ENCODE measurements at regions not wholly inside any gene's neighbourhood (a gene's known extent, or its start where the extent isn't known, plus 50 kb on each side); places are given as distances from the start of the nearest gene placed in this dataset.

DNA sequence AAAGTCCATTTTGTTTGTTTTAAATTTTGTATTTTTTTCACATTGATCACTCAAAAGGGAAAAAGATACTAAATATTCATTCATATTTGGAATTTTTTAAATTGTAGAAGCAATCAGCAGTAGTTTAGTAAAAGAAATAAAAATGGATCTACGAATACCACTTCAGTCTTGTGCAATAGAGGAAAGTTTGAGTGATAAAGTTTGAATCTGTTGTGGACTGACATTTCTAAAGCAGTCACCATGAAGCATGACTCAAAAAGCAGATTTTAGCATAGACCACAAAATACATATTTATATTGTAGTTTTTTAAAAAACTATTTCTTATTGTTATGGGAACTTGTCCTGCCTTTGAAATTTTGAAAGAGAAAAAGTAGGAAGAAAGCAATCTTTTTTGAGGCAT lies 520.5 kb upstream of the ZEB2 start:
- DNase-seq, result no peak

- DNase-seq, result no peak
Observed at GRCh38 chr2:145038041-145038525, 518.2 kb upstream of the ZEB2 start.

DNA sequence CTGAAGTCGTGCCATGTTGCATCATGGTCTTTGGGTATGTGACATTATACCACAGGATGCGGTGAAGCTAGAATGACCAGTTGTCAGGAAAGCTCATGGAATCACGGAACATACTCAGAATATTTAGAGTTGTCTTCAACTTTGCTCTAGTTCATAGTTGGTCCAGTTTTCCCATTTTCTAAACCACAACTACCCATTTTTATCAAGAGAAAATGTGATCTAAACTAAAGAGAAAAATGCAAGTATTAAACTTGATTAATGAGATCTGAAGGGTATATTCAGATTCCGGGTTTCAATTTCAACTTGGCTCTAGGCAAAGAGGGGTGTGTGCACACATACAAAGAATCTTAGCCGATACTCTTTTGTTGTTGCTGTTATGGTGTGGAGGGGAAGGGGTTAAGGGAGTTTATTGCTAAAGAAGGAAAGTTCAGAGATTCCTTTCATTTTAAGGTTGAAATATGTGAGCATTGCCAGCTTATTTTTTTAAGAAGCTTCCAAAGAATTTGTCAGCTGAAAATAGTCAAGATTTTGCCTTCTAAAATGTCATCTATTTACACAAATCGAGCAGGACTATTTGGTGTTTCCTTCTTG lies 516.6 kb upstream of the ZEB2 start:
- no peak for DNase-seq

GRCh38 chr2:145034511-145034910 lies 514.6 kb upstream of the ZEB2 start:
- DNase-seq, result no peak

DNA sequence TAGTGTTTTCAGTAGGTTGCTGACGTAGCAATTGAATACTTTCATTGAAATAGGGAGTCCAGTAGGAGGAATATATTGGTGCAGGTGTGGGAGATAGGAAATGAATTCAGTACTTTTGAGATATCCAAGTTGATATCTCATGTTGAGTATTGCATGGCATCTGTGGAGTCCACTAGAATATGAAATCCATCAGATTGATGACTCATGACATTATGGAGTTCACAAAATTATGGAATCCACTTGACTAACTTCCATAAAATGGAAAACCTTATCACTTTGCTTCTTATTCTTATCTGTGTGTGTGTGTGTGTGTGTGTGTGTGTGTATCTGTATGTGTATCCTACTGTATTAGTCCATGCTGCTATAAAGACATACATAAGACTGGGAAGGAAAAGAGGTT lies 513.5 kb upstream of the ZEB2 start:
- DNase-seq, result no peak

DNA sequence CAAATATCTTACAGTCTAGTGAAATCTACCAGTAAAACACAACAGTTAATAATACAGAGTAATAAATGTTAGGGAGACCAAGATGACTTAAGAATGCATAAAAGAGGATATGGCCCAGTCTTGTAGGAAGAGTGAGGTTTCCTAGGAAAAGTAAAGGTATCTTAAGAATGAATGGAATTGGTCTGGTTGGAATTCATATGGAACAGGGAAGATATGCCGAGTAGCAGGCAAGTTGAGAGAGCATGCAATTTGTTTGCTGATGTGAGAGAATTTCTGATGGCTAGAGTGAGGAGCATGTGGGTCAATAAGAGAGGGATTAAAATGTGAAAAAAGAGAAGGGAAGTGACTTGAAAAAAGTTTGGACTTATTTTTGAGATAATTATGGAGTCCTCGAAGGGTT lies 512.9 kb upstream of the ZEB2 start:
- no peak for DNase-seq

GRCh38 chr2:145029873-145030272 lies 510.0 kb upstream of the ZEB2 start:
- no peak for DNase-seq

GRCh38 chr2:145029081-145029480 lies 509.2 kb upstream of the ZEB2 start:
- DNase-seq, result no peak

- no peak for DNase-seq
Observed at GRCh38 chr2:145028101-145028920, 508.4 kb upstream of the ZEB2 start.

GRCh38 chr2:145026456-145027455 lies 506.8 kb upstream of the ZEB2 start:
- no peak for DNase-seq

DNA sequence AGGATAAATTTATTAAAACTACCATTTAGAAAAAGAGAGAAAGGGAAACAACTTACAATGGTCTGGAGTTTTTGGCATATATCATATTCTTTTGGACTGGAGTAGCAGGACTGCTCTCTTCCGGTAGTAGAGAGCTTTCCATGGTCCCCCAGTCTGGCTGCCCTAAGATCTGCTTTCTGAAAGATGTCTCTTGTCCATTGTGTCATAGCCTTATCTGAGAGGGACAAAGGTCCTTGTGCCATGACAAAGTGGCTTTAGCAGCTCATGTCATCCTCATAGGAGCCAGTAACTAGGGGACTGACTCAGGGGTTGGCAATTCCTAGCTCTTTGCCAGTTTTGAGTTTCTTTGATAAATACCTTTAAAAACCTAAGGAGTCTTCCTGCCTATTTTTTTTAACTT lies 505.5 kb upstream of the ZEB2 start:
- no peak for DNase-seq

DNA sequence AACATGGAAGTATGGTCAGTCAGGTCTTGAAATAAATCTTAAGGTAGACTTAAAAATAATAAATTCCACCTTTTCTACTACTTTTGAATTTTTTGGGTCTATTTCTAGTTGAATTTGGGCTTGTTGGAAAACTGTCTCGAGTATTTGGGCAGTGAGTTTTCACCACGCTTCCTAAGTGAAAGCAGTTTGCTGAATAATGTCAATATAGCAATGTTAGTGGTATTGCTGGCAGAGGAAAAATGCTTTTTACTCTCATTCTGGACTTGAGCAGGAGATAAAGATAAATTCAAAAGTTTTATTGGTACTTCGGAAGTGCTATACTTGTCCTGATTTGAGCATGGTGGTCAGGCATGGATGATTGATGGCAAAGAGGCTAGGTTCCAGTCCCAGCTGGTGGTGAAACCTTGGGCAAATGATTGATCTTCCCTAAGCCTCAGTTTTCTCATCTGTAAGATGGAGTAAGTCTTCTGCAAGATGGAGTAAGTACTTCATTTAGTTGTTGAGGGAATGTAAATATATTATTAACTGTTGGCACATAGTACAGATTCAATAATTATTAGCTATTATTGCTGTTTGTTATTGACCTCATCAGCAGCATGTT lies 503.5 kb upstream of the ZEB2 start:
- no peak for DNase-seq

- no peak for DNase-seq
Observed at GRCh38 chr2:145022666-145023333, 502.9 kb upstream of the ZEB2 start.

GRCh38 chr2:145021962-145022665 lies 502.2 kb upstream of the ZEB2 start:
- no peak for DNase-seq

DNA sequence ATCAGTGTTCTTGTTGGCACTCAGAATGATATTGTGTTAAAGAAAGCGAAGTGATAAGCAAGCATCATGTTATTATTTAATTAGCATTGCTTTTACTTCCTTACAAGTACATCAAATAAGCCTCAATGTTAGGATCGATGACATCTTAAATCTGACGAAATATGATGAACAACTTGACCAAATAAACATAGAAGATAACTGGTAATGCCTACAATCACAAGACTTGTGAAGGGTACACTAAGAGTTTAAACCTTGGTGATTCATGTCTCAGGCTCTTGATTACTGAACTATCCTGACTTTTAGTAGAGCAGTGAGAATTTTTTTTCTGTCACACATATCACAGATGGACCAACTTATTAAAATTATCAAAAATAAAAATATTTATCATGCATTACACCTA lies 500.8 kb upstream of the ZEB2 start:
- DNase-seq, result no peak

- DNase-seq, result no peak
Observed at GRCh38 chr2:145020139-145020538, 500.2 kb upstream of the ZEB2 start.

DNA sequence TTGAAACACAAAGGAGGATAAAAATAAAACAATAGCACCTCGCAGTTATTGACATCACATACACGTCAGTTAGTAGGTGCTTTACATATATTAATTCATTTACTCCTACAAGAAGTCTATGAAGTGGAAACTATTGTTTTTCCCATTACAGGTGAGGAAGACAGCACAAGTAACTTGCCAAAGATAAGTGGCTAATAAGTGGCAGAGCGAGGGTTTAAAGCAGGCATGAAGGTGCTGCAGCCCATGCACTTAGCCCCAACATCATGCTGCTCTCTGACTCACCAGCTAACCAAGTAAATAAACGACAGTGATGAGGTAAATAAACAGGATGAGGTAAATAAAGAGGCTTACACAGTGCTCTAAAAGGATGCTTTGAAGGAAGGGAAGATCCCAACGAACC lies 498.6 kb upstream of the ZEB2 start:
- no peak for DNase-seq

DNA sequence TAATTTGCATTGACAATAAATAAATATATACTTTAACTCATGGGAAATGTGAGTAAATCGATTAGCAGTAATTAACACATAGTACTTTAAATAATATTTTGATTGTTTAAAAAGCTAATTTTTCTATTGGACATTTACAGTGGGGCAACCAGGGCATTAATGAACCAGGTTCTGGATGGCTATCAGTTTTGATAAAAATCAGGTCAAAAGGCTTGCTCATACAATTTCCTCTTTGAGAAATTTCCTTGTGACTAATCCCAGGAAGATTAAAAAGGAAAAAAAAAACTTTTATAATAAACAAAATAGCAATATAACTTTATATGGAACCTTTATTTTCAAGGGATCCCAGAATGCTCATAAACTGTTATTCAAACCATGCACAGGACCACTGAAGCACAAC lies 497.2 kb upstream of the ZEB2 start:
- DNase-seq, result no peak

GRCh38 chr2:145016711-145017110 lies 496.8 kb upstream of the ZEB2 start:
- no peak for DNase-seq

- no peak for DNase-seq
Observed at GRCh38 chr2:145015561-145015960, 495.6 kb upstream of the ZEB2 start.

GRCh38 chr2:145012806-145013205 lies 492.9 kb upstream of the ZEB2 start:
- no peak for DNase-seq

GRCh38 chr2:145012214-145012670 lies 492.3 kb upstream of the ZEB2 start:
- DNase-seq, result no peak

Data from femur (tissue), 1 donor.